ENCODE measurements at regions not wholly inside any gene's neighbourhood (a gene's known extent, or its start where the extent isn't known, plus 50 kb on each side); places are given as distances from the start of the nearest gene placed in this dataset.

DNA sequence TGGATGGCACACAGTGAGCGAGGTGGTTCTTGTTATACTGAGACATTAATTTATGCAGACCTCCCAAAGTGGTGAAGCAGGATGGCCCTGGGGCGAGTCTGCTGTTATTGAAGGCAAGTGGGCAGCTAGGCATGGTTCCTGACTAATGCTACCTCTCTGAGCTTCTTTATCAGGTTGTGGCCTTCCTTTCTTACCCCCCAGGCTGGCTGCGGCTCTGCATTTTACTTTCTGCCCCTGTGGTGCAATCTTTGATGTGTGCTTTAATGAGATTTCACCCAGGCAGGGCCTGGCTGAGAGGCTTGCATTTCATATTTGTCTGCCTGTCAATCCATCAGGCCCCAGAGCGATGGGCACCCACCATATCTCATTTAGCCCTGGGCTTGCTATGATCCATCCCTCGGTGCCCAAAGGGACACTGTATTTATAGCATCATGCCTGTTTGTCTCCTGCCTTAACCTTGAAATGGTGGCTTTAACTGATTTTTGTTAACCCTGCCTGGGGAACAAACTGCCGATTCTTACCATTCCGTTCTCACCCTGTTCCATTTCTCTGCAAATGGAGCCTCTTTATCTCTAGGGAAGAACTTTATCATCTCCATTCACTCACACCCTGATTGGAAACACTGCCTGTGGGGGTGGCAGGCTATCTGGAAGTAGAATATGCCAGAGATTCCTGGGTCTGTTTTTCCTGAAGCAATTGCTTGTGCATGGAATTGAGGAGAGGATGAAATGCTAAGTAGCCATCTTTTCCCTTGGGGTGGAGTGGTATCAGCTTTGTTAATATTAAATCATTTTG is 316.2 kb upstream of the THSD7B start:
- DNase-seq, result no peak

DNA sequence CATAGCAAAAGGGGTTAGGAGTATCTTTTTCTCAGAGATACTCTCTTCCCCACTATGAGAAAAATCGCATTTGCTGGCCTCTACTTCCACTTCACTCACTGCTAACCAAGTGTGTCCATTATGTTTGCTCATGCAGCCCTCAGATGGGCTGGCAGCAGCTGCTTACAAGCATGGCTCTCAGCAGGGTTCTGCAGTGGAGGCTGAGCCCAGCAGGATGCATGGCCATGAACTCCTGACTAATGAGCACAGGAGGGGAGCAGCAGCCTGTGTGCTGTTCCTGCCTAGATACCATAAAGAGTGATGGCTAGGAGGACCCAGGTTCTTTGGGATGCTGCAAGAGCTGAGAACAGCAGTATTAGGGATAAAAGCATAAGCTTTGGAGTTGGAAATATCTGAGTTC is 316.9 kb upstream of the THSD7B start:
- peak in 1 of 2 experiments; percentile 68 for DNase-seq

DNA sequence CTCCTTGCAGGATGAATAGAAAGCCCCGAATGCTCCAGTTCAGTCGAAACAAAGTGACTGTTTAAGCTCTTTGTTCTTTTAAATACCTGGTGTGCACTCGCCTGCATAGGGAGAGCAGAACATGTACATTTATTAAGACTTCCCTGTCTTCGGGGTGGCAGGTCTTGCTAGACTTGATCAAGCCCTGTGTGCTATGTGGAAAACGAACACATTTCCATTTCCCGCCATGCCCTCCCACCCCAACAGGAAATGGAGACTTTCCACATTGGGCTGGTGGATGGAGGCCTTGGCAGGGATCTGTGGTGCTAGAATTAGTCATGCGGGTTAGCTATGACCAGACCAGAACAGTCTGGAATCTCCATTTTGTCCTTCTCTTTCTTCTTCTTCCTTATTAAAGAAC is 321.0 kb upstream of the THSD7B start:
- DNase-seq, result no peak

- no peak for DNase-seq
These were observed 321.7 kb upstream of the THSD7B start for GRCh38 chr2:136443661-136444060.

DNA sequence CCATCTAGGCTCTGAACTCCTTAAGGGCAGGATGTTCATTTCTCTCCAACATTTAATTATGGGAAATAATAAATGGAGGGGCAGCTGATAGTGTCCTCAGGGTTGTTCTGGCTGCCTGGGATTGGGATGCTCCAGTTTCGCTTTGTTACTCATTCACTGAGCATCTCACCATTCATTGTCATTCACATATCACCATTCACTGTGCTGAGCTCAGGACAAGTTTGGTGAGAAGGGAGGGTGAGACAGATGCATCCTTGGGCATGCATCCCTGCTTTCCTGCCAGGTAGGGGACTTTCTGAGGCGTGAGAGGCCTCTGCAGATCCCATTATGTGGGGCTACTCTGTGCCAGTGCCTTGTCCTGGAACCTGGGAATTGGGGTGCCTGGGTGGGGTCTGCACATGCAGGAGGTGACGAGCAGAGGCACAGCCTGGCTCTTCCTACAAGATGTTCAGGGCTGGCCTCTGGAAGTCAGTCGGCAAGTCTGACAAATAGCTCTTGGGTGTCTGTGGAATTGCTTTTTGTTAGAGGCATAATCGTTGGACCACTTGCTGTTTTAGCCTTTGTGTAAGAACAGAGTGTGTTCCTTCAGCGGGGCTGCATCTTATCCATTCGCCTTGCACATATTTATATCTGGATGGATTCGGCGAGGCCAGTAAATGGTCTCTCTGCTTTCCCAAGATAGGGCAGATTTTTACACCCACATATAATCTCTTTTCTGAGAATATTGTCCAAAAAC is 323.2 kb upstream of the THSD7B start:
- no peak for DNase-seq

GRCh38 chr2:136439064-136439676 is 321.2 kb upstream of the CXCR4 start:
- DNase-seq, result no peak

GRCh38 chr2:136437461-136437860 is 319.5 kb upstream of the CXCR4 start:
- no peak for DNase-seq

DNA sequence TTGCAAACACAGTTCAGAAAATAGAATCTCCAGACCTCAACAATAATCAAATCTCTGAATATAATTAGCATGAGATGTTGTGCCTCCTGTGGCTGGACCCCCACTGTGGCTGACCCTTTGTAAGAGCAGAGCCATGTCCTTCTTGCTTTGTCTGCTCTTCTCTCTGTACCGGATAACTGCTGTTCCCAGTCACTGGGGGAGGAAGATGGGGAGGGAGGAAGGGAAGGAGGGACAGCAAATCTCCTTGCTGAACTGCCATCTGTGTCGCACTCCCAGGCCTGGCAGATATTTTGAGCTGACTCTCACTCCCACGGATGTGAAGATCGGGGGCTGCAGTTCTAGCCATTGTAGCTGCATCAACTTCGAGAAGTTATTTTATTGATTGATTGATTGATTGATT is 319.0 kb upstream of the CXCR4 start:
- no peak for DNase-seq

GRCh38 chr2:136434251-136434715 is 316.3 kb upstream of the CXCR4 start:
- DNase-seq, result no peak

GRCh38 chr2:136433261-136433660 is 315.3 kb upstream of the CXCR4 start:
- no peak for DNase-seq

DNA sequence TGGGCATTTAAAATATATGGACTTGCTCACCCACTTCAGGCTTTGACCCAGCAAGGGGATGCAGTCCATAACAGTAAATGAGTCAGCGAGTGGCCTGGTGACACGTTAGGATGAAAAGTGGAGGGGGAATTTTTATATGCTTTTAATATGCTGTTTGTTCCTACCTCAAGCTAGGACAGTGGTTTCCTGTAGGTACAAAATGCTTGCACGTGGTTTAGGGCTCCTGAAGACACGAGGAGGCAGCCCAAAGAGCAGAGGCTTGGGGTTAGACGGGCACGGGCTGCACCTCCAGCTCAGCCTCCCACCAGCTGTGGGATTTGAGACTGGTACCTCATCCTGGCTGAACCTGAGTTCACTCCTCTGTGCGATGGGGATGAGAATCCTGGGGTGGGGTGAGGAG is 306.2 kb upstream of the CXCR4 start:
- no peak for DNase-seq

GRCh38 chr2:136423516-136423996 is 305.6 kb upstream of the CXCR4 start:
- peak; percentile 9 to 29 for DNase-seq

DNA sequence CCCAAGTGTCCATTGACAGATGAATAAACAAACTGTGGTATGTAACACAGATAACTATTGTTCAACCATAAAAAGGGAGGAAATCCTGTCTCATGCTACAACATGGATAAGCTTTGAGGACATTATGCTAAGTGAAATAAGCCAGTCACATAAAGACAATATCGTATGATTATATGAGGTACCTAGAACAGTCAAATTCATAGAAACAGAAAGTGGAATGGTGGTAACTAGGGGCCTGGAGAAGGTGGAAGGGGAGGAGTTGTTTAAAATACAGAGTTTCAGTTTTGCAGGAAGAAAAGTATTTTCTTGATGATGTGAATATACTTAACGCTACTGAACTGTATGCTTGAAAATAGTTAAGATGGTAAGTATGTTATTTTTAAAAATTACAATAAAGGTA is 304.6 kb upstream of the CXCR4 start:
- no peak for DNase-seq

DNA sequence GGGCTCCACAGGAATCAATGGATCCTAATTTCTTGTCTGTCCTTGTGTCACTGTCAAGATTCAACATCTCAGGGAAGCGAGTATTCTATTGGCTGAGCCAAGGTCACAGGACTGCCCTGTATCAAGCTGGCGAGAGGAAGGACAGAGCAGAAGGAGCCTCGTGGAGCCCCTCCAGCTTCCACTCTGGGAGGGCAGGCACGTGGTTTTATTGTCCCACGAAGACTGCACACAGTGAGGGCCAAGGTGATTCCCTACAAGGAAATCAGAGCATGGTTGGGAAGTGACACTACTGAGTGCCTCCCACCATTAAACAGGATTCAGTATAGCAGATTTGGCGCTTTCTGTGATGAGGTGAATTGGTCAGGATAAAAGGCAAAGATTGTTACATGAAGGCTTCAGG is 302.4 kb upstream of the CXCR4 start:
- no peak for DNase-seq

DNA sequence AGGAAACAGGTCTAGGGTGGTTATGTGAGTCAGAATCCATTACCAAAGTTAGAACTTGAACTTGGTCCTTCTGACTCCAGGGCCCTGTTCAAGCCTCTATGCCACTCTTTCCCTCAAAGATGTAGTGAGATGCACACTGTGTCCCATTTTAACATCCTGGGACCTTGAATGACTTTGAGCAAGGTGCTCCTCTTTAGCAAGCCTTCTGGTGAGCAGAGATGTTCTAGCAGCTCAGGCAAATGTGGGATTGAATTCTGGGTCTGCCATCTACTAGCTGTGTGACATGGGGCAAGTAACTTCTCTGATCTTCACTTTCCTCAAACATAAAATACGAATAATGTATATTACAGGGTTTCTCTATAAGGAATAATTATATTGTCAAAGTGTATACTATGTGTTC is 294.0 kb upstream of the CXCR4 start:
- DNase-seq, result no peak

GRCh38 chr2:136410673-136411072 is 292.7 kb upstream of the CXCR4 start:
- no peak for DNase-seq

DNA sequence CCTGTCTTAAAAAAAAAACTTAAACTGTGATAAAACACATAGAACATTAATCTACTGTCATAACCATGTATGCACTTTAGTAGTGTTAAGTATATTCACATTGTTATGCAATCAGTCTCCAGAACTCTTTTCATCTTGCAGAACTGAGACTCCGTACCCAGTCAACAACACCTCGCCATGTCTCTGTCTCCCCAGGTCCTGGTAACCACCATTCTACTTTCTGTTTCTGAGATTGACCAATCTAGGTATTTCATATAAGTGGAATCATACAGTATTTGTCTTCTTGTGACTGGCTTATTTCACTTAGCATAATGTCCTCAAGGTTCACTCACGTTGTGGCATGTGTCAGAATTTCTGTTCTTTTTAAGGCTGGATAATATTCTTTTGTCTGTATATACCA is 290.8 kb upstream of the CXCR4 start:
- no peak for DNase-seq

DNA sequence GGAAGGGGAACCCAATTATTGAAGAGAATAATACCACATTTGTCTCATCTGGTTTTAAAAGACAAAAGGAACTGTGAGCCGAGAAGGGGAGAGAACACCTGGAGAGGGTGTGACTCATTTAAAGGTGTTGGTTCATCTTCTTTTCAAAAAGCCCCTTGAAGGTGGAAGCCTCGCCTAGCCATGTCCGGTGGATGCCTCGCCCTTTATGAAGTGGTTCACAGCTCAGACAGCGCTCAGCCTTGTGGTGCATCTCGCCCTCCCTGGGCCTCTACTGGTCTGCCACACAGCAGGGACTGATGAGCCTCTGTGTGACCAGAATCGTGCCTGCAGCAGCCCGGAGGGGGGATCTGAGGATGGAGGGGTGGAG is 290.0 kb upstream of the CXCR4 start:
- no peak for DNase-seq

- DNase-seq, result peak in 1 of 2 experiments; percentile 14
These were observed 289.4 kb upstream of the CXCR4 start for GRCh38 chr2:136407117-136407951.

GRCh38 chr2:136404925-136405324 is 287.0 kb upstream of the CXCR4 start:
- DNase-seq, result no peak

- DNase-seq, result no peak
These were observed 286.2 kb upstream of the CXCR4 start for GRCh38 chr2:136404176-136404575.

DNA sequence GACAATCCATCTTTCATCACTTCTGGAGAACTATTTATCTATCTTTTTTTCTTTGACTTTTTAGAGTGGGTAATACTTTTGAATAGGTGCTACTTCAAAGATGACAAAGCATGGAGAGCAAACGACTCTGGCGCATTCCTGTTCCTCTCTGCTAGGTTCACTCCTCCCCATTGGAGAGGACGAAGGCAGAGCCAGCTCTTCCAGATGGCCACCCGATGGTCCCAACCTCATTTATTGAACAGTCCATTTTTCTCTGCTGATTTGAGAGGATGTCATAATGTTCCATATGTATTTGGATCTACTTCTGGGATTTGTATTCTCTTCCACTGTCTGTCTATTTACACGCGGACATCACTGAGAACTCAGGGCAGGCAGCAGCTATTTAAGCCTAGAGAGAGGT is 284.3 kb upstream of the CXCR4 start:
- no peak for DNase-seq
